HCT116 (cell line): ENCODE measurements at regions not wholly inside any gene's neighbourhood (a gene's known extent, or its start where the extent isn't known, plus 50 kb on each side); places are given as distances from the start of the nearest gene placed in this dataset.

Source experiments
- ATAC-seq: fragments of 200-7000 bp; cut with Tn5 transposase; 2 replicates; pipeline ENCODE4 v1.9.1; 2020; ENCODE audit warnings: mild to moderate bottlenecking, moderate library complexity
- BruUV-seq: library from RNA; stranded (reverse); fragments of 400-500 nt; replicated peaks from 2 replicates; lab custom pipeline; 2021; lab: Mats Ljungman, UMichigan
- CTCF ChIA-PET: fragments of 300-600 bp; sonication (Branson Sonifier 250); formaldehyde crosslinking; loops from one replicate; lab custom pipeline; 2021; ENCODE audit warnings: antibody characterized with exemption; lab: Charles Lee
- POLR2A ChIA-PET: fragments of 300-600, 350-600 bp; sonication (Branson Sonifier 250); formaldehyde crosslinking; loops from one replicate; lab custom pipeline; 2021; ENCODE audit warnings: antibody characterized with exemption; lab: Charles Lee
- RAD21 ChIA-PET, 2 experiments: fragments of 300-600 bp; sonication (Branson Sonifier 250); formaldehyde crosslinking; loops; one replicate each; lab custom pipeline; 2023; ENCODE audit warnings: low total read pairs in 2 of 2; ENCODE audit not compliant: uncharacterized antibody in 2 of 2, unreplicated experiment in 2 of 2, low non-redundant PET in 1 of 2; lab: Charles Lee
- DNase-seq: peaks from one replicate; pipeline ENCODE4 v3.0.0-alpha.2; 2010; ENCODE audit warnings: low read depth, low spot score
- H2AFZ ChIP-seq: fragments of 200-600 bp; shearing (Covaris generic), sonication (generic); 2 replicates; pipeline ENCODE4 v1.6.1; 2017; ENCODE audit warnings: low read depth, mixed run types, mixed read lengths, antibody characterized with exemption, low read length; ENCODE audit not compliant: poor library complexity, severe bottlenecking
- H3K27ac ChIP-seq: 2 replicates; pipeline ENCODE4 v1.5.1; 2012; ENCODE audit warnings: low read depth, low read length
- H3K27me3 ChIP-seq: fragments of 200-600 bp; sonication (generic); 2 replicates; pipeline ENCODE4 v1.6.1; 2016; ENCODE audit warnings: mixed run types, low read length, mixed read lengths; ENCODE audit not compliant: insufficient read depth
- H3K36me3 ChIP-seq, 2 experiments: fragments of 200-500 bp in 1 of 2; fragments of 200-600 bp in 1 of 2; sonication (Bioruptor generic) in 1 of 2; sonication (generic) in 1 of 2; 2 replicates each; pipeline versions ENCODE4 v1.5.1 to v1.6.1; 2014 to 2016; ENCODE audit warnings: low read length in 2 of 2, inconsistent platforms in 1 of 2, mixed read lengths in 1 of 2, mixed run types in 1 of 2; ENCODE audit not compliant: insufficient read depth in 2 of 2, control insufficient read depth in 1 of 2
- H3K4me1 ChIP-seq, 2 experiments: fragments of 200-600 bp in 1 of 2; sonication (generic) in 1 of 2; 2 replicates each; pipeline versions ENCODE4 v1.5.1 to v1.6.1; 2012 to 2017; ENCODE audit warnings: low read length in 2 of 2, inconsistent platforms in 1 of 2, mild to moderate bottlenecking in 1 of 2, mixed read lengths in 1 of 2, mixed run types in 1 of 2, moderate library complexity in 1 of 2; ENCODE audit not compliant: insufficient read depth in 2 of 2, control insufficient read depth in 1 of 2
- H3K4me2 ChIP-seq: fragments of 200-600 bp; sonication (generic); 2 replicates; pipeline ENCODE4 v1.6.1; 2017; ENCODE audit warnings: mixed run types, low read length, mixed read lengths
- H3K4me3 ChIP-seq, 2 experiments: fragments of 200-600 bp in 1 of 2; sonication (generic) in 1 of 2; replicated peaks in 1 of 2; 2 replicates each; pipeline ENCODE4 v1.5.1; 2011 to 2016; ENCODE audit warnings: low read length in 2 of 2, control low read depth in 1 of 2, low read depth in 1 of 2, mild to moderate bottlenecking in 1 of 2, mixed read lengths in 1 of 2, mixed run types in 1 of 2
- H3K79me2 ChIP-seq: fragments of 200-600 bp; sonication (generic); 2 replicates; pipeline ENCODE4 v1.6.1; 2017; ENCODE audit warnings: mild to moderate bottlenecking, mixed run types, low read length, moderate library complexity, mixed read lengths; ENCODE audit not compliant: insufficient read depth
- H3K9ac ChIP-seq: fragments of 200-600 bp; sonication (generic); 2 replicates; pipeline ENCODE4 v1.6.1; 2016; ENCODE audit warnings: low read length, mixed read lengths
- H3K9me2 ChIP-seq: fragments of 200-600 bp; sonication (generic), shearing (Covaris generic); 2 replicates; pipeline ENCODE4 v1.6.1; 2017; ENCODE audit warnings: mixed run types, mild to moderate bottlenecking, moderate library complexity; ENCODE audit not compliant: insufficient read depth
- H3K9me3 ChIP-seq, 2 experiments: fragments of 200-500 bp in 1 of 2; fragments of 200-600 bp in 1 of 2; sonication (Bioruptor generic) in 1 of 2; sonication (generic) in 1 of 2; 2 replicates each; pipeline ENCODE4 v1.6.1; 2014 to 2017; ENCODE audit warnings: low read length in 2 of 2, mixed read lengths in 2 of 2, inconsistent platforms in 1 of 2, low read depth in 1 of 2, mild to moderate bottlenecking in 1 of 2, mixed run types in 1 of 2, moderate library complexity in 1 of 2; ENCODE audit not compliant: control insufficient read depth in 1 of 2, insufficient read depth in 1 of 2
- H4K20me1 ChIP-seq: fragments of 200-600 bp; sonication (generic), shearing (Covaris generic); 2 replicates; pipeline ENCODE4 v1.6.1; 2017; ENCODE audit warnings: mixed run types, mild to moderate bottlenecking, moderate library complexity; ENCODE audit not compliant: insufficient read depth
- CTCF ChIP-seq, 3 experiments: fragments of 200-600 bp in 1 of 3; sonication (generic) in 1 of 3; IDR thresholded peaks in 2 of 3; conservative IDR thresholded peaks in 1 of 3; 2 replicates each; pipeline ENCODE4 v1.5.1; 2012 to 2017; ENCODE audit warnings: low read depth in 2 of 3, low read length in 2 of 3, antibody characterized with exemption in 1 of 3, borderline replicate concordance in 1 of 3, control low read depth in 1 of 3, mild to moderate bottlenecking in 1 of 3, mixed read lengths in 1 of 3, mixed run types in 1 of 3, moderate library complexity in 1 of 3; ENCODE audit not compliant: insufficient read depth in 1 of 3
- ELF1 ChIP-seq: IDR thresholded peaks from 2 replicates; pipeline ENCODE4 v1.6.1; 2012; ENCODE audit warnings: low read depth, borderline replicate concordance
- RAD21 ChIP-seq: IDR thresholded peaks from 2 replicates; pipeline ENCODE4 v1.6.1; 2012; ENCODE audit warnings: low read depth, mild to moderate bottlenecking
- TCF7L2 ChIP-seq: IDR thresholded peaks from 2 replicates; pipeline ENCODE4 v1.7.0; 2011; ENCODE audit warnings: borderline replicate concordance, inconsistent platforms; ENCODE audit not compliant: insufficient read depth, insufficient read length; ENCODE audit errors: extremely low read depth
- intact Hi-C: fragments of 100-400 bp; cut with micrococcal nuclease; formaldehyde crosslinking; loops from 2 replicates; pipeline ENCODE4 v1.10.0; 2022

GRCh38 chr18:26621161-26622026 lies 73.0 kb upstream of the KCTD1 start:
- peak; percentile 95 for ATAC-seq
- Histone ChIP-seq H3K4me3 (peak overlapping the region; percentile 41 to 58), H3K4me1 (peaks cover 7 to 27% of the 10 kb centered on the region in 2 experiments; a peak in 3 of 4 replicates), H3K9me3 (peaks cover 3 to 9% of the 10 kb centered on the region in 2 experiments; a peak in 1 of 4 replicates), H3K27me3 (no peaks in the 10 kb centered on the region), H2AFZ (peak overlapping the region; percentile 98), H3K36me3 (no peaks in the 10 kb centered on the region), H3K27ac (no peak overlapping the region), H3K9ac (no peak overlapping the region)
- RAD21 ChIA-PET = interaction anchor here (1.0 to 1.4 kb wide), 3 partner anchors 216 to 384 kb away, joined by 3 to 4 read pairs (median 3); no protein-coding TSS in a partner anchor
- intact Hi-C loops = loop anchor here (5.0 to 10.0 kb wide), 4 partner anchors 163 to 973 kb away; no protein-coding TSS in a partner anchor
- CTCF ChIA-PET = interaction anchor here (0.6 to 1.8 kb wide), 17 partner anchors 11 to 418 kb away, joined by 3 to 15 read pairs (median 4); partner anchors contain the start of gene KCTD1
- POLR2A ChIA-PET = no interaction called here
- peak; percentile 77 for TF ChIP-seq RAD21
- TF ChIP-seq CTCF (IDR thresholded peaks at IDR 0.05 in 2 of 3, conservative IDR thresholded peaks at IDR 0.05 in 1 of 3; ENCODE audit: borderline replicate concordance in 1 of 3, insufficient read depth in 1 of 3, low read depth in 2 of 3, low read length in 2 of 3) = peak; percentile 56 to 80 (median 75)
- TF ChIP-seq TCF7L2 = no peak
- TF ChIP-seq ELF1 = no peak; the same call in 1 of the 2 replicates
- TF ChIP-seq, all 23 proteins: peak for 2
- Histone ChIP-seq H3K9me2 (no peaks in the 10 kb centered on the region), H3K4me2 (peak overlapping the region; percentile 75), H4K20me1 (no peaks in the 10 kb centered on the region), H3K79me2 (no peaks in the 10 kb centered on the region)
- no TSS peak for BruUV-seq
- DNase-seq = peak; percentile 23
